Stimulated activated CD4-positive, alpha-beta T cell treated with anti-CD3 and anti-CD28 coated beads, Interleukin-2, amount 100 ng/mL, for 48 hours (primary cell): ENCODE measurements at regions not wholly inside any gene's neighbourhood (a gene's known extent, or its start where the extent isn't known, plus 50 kb on each side); places are given as distances from the start of the nearest gene placed in this dataset.
"Not testable (repeated sequence)": the region's sequence is repeated elsewhere in the genome, so short reads cannot be mapped to it uniquely, and the experiment has no call there.

Experiments
- DNase-seq, 2 donors: peaks; one replicate each; pipeline ENCODE4 v3.0.0-alpha.2; 2020

DNA sequence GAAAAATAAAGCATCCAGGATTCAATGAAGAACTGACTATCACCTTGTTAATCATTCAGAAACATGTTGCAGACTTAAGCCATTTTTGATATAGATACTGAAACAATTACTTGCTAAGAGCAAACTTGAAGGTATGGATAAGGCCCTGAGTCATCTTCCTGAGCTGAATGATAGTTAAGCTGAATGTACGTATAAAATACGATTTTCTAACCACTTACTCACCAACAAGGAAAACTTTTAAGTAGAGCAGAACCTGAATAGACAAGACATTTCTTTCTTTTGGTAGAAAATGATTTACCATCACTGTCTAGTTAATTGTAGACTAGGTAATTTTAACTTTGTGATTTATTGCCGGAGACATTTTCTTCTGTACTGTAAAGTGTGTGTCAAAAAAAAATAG lies 261.2 kb downstream of the RTP5 start:
- not testable (repeated sequence) for DNase-seq

DNA sequence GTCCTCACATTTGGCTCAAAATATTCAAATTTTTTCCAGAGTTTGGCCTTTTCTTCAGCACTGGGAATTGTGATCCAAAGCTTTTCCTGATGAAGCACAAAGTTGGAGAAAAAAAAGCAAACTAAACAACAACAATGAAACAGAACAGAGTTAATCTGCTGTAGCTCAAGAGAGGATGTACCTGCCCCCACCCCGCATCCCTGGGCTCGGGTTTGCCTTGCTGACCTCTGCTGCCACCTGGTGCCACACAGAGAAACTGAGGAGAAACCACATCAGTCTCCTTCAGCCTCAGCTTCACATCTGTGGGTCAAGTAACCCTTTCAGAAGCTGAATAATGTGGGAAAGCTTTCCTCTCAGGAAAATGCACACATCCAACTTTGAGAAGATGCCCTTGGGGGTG lies 290.4 kb downstream of the RTP5 start:
- DNase-seq, result not testable (repeated sequence)

DNA sequence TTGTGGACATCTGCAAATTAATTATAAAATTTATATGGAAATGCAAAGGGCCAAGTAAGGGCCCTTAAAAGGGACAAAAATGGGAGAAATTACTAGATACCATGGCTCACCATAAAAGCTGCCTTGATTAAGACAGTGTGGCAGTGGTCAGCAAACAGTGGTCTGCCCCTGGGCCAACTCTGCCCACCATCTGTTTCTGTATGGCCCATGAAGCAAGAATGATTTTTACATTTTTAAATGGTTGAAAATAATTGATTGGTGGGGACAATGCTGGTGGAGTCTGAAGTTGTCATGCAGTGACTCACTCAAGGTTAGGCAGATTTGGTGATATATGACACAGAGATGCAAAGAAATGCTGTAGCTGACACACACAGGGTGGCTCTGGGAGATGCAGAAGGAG lies 295.6 kb downstream of the RTP5 start:
- not testable (repeated sequence) for DNase-seq

DNA sequence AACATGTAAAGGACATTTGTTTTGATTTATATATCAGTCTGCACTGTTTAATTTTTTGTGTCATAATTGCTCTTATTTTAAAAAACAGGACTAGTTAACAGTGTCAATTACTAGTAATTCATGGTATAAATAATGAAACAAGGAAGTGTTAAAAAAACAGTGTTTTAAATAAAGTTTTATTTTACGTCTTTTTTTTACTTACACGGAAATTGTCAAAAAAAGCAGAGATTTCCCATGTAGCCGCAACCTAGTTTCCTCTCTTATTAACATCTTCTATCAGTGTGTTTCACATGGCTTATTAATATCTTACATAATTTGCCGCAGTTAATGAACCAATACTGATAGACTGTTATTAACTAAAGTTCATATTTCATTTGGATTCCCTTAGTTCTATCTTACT lies 301.8 kb downstream of the RTP5 start:
- DNase-seq, result not testable (repeated sequence)
